ENCODE measurements at regions not wholly inside any gene's neighbourhood (a gene's known extent, or its start where the extent isn't known, plus 50 kb on each side); places are given as distances from the start of the nearest gene placed in this dataset.

DNA sequence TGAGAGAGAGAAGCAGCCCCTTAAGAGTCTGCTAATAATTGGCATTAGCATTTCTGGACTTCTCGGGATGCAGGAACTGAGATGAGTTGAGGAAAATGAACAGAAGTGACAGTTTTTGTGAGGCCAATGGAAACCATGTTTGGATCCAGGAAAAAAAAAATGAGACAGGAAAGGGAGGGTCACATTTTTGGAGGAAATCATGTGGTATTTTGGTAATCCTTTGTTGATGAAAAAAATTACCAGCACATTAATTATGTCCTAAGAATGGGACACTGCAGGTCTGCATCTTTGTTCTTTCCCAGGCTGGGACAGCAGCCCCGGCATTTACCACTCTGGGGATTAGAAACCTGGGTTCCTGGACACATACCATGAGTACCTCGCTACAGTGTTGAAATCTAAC, 109.9 kb upstream of the ZFHX3 start:
- no peak for TF ChIP-seq POLR2A (IDR thresholded peaks at IDR 0.05)
- TF ChIP-seq, protein P1, sequence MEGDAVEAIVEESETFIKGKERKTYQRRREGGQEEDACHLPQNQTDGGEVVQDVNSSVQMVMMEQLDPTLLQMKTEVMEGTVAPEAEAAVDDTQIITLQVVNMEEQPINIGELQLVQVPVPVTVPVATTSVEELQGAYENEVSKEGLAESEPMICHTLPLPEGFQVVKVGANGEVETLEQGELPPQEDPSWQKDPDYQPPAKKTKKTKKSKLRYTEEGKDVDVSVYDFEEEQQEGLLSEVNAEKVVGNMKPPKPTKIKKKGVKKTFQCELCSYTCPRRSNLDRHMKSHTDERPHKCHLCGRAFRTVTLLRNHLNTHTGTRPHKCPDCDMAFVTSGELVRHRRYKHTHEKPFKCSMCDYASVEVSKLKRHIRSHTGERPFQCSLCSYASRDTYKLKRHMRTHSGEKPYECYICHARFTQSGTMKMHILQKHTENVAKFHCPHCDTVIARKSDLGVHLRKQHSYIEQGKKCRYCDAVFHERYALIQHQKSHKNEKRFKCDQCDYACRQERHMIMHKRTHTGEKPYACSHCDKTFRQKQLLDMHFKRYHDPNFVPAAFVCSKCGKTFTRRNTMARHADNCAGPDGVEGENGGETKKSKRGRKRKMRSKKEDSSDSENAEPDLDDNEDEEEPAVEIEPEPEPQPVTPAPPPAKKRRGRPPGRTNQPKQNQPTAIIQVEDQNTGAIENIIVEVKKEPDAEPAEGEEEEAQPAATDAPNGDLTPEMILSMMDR (IDR thresholded peaks at IDR 0.05 in 8 of 11, conservative IDR thresholded peaks at IDR 0.05 in 3 of 11): no peak

Data from spleen (tissue), 7 donors.